Endodermal cell (in vitro differentiated cells): ENCODE measurements at regions not wholly inside any gene's neighbourhood (a gene's known extent, or its start where the extent isn't known, plus 50 kb on each side); places are given as distances from the start of the nearest gene placed in this dataset.

ENCODE experiments used
- DNase-seq: peaks from one replicate; pipeline ENCODE4 v3.0.0-alpha.2; 2017
- H3K27ac ChIP-seq: 2 replicates; pipeline ENCODE4 v1.5.1; 2013; ENCODE audit warnings: mild to moderate bottlenecking, low read depth, low read length, moderate library complexity
- H3K27me3 ChIP-seq: 2 replicates; pipeline ENCODE4 v1.6.1; 2013; ENCODE audit warnings: mild to moderate bottlenecking, low read length, moderate library complexity; ENCODE audit not compliant: insufficient read depth, control insufficient read depth, poor library complexity, severe bottlenecking
- H3K36me3 ChIP-seq: 2 replicates; pipeline ENCODE4 v1.7.0; 2013; ENCODE audit warnings: mild to moderate bottlenecking, low read length, moderate library complexity; ENCODE audit not compliant: control insufficient read depth, insufficient read depth
- H3K4me1 ChIP-seq: one replicate; pipeline ENCODE4 v1.7.0; 2013; ENCODE audit warnings: low read length; ENCODE audit not compliant: control insufficient read depth, insufficient read depth
- H3K4me3 ChIP-seq: 2 replicates; pipeline ENCODE4 v1.5.1; 2013; ENCODE audit warnings: mild to moderate bottlenecking, low read length, moderate library complexity
- H3K9ac ChIP-seq: 2 replicates; pipeline ENCODE4 v1.6.1; 2013; ENCODE audit warnings: mild to moderate bottlenecking, low read length, moderate library complexity; ENCODE audit not compliant: poor library complexity, severe bottlenecking; ENCODE audit errors: extremely low read depth
- H3K9me3 ChIP-seq: 2 replicates; pipeline ENCODE4 v1.6.1; 2013; ENCODE audit warnings: mild to moderate bottlenecking, low read length, moderate library complexity; ENCODE audit not compliant: control insufficient read depth
- H3K27ac Mint-ChIP-seq: 2 replicates; pipeline ENCODE4 v1.8.0; 2020; ENCODE audit warnings: mixed read lengths
- H3K27me3 Mint-ChIP-seq: 2 replicates; pipeline ENCODE4 v1.8.0; 2021; ENCODE audit warnings: mild to moderate bottlenecking, mixed read lengths; ENCODE audit not compliant: insufficient read depth
- H3K36me3 Mint-ChIP-seq: 2 replicates; pipeline ENCODE4 v1.8.0; 2020; ENCODE audit warnings: low read depth, mixed read lengths
- H3K4me1 Mint-ChIP-seq: 2 replicates; pipeline ENCODE4 v1.8.0; 2020; ENCODE audit warnings: mixed read lengths
- H3K4me3 Mint-ChIP-seq: 2 replicates; pipeline ENCODE4 v1.8.0; 2020; ENCODE audit warnings: mild to moderate bottlenecking, moderate library complexity, mixed read lengths
- H3K9me3 Mint-ChIP-seq: 2 replicates; pipeline ENCODE4 v1.8.0; 2020; ENCODE audit warnings: mild to moderate bottlenecking, mixed read lengths
- WGBS, 2 experiments: methylation state at CpG; one replicate each; pipeline versions ENCODE4 v1.1.5 to v1.1.7; 2013; ENCODE audit warnings: missing lambda C conversion rate in 2 of 2, mixed read lengths in 1 of 2; ENCODE audit not compliant: insufficient coverage in 1 of 2, insufficient read length in 1 of 2; 5-methylcytosine and 5-hydroxymethylcytosine counted together
- TF ChIP-seq, protein P1 (sequence below): fragments of 200-600 bp; sonication (generic); conservative IDR thresholded peaks from 2 replicates; pipeline ENCODE4 v1.5.0; 2021; ENCODE audit warnings: antibody characterized with exemption, mild to moderate bottlenecking

DNA sequence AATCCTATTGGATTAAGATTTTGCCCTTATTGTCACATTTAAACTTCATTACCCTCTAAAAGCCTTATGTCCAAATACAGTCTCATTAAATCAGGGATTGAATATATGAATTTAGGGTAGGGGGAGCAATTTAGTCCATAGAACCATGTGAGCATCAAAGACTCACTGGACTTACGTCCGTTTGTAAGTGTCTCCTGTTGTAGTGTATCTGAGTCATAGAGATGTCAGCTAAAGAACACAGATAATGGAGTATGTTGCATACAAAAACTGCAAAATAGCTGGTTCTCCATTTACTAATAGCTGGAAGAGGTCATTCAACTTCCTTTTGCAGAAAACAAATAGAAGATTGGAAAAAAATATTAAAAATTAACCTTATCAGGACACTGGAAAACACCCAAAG lies 599.1 kb upstream of the SOX9 start:
- TF ChIP-seq, protein P1, sequence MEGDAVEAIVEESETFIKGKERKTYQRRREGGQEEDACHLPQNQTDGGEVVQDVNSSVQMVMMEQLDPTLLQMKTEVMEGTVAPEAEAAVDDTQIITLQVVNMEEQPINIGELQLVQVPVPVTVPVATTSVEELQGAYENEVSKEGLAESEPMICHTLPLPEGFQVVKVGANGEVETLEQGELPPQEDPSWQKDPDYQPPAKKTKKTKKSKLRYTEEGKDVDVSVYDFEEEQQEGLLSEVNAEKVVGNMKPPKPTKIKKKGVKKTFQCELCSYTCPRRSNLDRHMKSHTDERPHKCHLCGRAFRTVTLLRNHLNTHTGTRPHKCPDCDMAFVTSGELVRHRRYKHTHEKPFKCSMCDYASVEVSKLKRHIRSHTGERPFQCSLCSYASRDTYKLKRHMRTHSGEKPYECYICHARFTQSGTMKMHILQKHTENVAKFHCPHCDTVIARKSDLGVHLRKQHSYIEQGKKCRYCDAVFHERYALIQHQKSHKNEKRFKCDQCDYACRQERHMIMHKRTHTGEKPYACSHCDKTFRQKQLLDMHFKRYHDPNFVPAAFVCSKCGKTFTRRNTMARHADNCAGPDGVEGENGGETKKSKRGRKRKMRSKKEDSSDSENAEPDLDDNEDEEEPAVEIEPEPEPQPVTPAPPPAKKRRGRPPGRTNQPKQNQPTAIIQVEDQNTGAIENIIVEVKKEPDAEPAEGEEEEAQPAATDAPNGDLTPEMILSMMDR = no peak
- WGBS, 2 experiments = 95% methylated on average over 2 of the region's 2 CpGs; no CpG with 5 or more reads in 1 of the 2 experiments
- H3K27ac ChIP-seq = no peak overlapping the region
- H3K9me3 ChIP-seq = no peaks in the 10 kb centered on the region
- Mint-ChIP-seq H3K36me3 (no peaks in the 10 kb centered on the region), H3K27me3 (no peaks in the 10 kb centered on the region), H3K27ac (no peak overlapping the region), H3K4me1 (no peaks in the 10 kb centered on the region), H3K4me3 (no peak overlapping the region), H3K9me3 (no peaks in the 10 kb centered on the region)
- H3K4me1 ChIP-seq = no peaks in the 10 kb centered on the region
- no peak overlapping the region for H3K4me3 ChIP-seq
- H3K36me3 ChIP-seq = no peaks in the 10 kb centered on the region
- H3K9ac ChIP-seq = no peak overlapping the region
- no peaks in the 10 kb centered on the region for H3K27me3 ChIP-seq
- no peak for DNase-seq

GRCh38 chr17:71522383-71522782 lies 598.4 kb upstream of the SOX9 start:
- Mint-ChIP-seq H3K27me3 (no peaks in the 10 kb centered on the region), H3K9me3 (no peaks in the 10 kb centered on the region), H3K4me3 (no peak overlapping the region), H3K36me3 (no peaks in the 10 kb centered on the region), H3K4me1 (no peaks in the 10 kb centered on the region), H3K27ac (no peak overlapping the region)
- Histone ChIP-seq H3K9ac (no peak overlapping the region), H3K27ac (no peak overlapping the region), H3K36me3 (no peaks in the 10 kb centered on the region), H3K4me1 (no peaks in the 10 kb centered on the region), H3K9me3 (no peaks in the 10 kb centered on the region), H3K27me3 (no peaks in the 10 kb centered on the region), H3K4me3 (no peak overlapping the region)
- no peak for DNase-seq
- 54% methylated on average over 1 of the region's 1 CpG; no CpG with 5 or more reads in 1 of the 2 experiments for WGBS, 2 experiments
- TF ChIP-seq, protein P1 = no peak

- H3K27me3 Mint-ChIP-seq = no peaks in the 10 kb centered on the region
- Histone ChIP-seq H3K27ac (no peak overlapping the region), H3K27me3 (no peaks in the 10 kb centered on the region), H3K4me1 (no peaks in the 10 kb centered on the region), H3K4me3 (no peak overlapping the region), H3K9ac (no peak overlapping the region), H3K9me3 (no peaks in the 10 kb centered on the region), H3K36me3 (no peaks in the 10 kb centered on the region)
- TF ChIP-seq, protein P1 = no peak
- no peaks in the 10 kb centered on the region for H3K9me3 Mint-ChIP-seq
- no peaks in the 10 kb centered on the region for H3K4me1 Mint-ChIP-seq
- 88 to 100% methylated on average over 2 to 4 of the region's 6 CpGs for whole genome bisulfite sequencing, 2 experiments
- DNase-seq = no peak
- H3K36me3 Mint-ChIP-seq = no peaks in the 10 kb centered on the region
- H3K4me3 Mint-ChIP-seq = no peak overlapping the region
- H3K27ac Mint-ChIP-seq = no peak overlapping the region
Observed at GRCh38 chr17:71527311-71527710, 593.5 kb upstream of the SOX9 start.
